SK-N-MC (cell line): ENCODE measurements at regions not wholly inside any gene's neighbourhood (a gene's known extent, or its start where the extent isn't known, plus 50 kb on each side); places are given as distances from the start of the nearest gene placed in this dataset.

Source experiments
- FOXP2 ChIP-seq: optimal IDR thresholded peaks from 2 replicates; pipeline ENCODE3; 2011; ENCODE audit warnings: mild to moderate bottlenecking, moderate library complexity; ENCODE audit not compliant: insufficient read depth; ENCODE audit errors: extremely low read length, control extremely low read depth
- POLR2AphosphoS5 ChIP-seq: IDR thresholded peaks from 2 replicates; pipeline ENCODE4 v1.6.1; 2012; ENCODE audit warnings: mild to moderate bottlenecking, low read depth, low read length, borderline replicate concordance

GRCh38 chr12:104852896-104853295, 105.2 kb downstream of the SLC41A2 start:
- TF ChIP-seq FOXP2 (no peak), POLR2AphosphoS5 (no peak)
